HG02763 (cell line): ENCODE measurements at regions not wholly inside any gene's neighbourhood (a gene's known extent, or its start where the extent isn't known, plus 50 kb on each side); places are given as distances from the start of the nearest gene placed in this dataset.

ENCODE experiments used
- ATAC-seq: cut with Tn5 transposase; IDR thresholded peaks from one replicate; pipeline ENCODE4 v1.9.1; 2021; ENCODE audit warnings: mild to moderate bottlenecking, moderate library complexity; ENCODE audit not compliant: unreplicated experiment

DNA sequence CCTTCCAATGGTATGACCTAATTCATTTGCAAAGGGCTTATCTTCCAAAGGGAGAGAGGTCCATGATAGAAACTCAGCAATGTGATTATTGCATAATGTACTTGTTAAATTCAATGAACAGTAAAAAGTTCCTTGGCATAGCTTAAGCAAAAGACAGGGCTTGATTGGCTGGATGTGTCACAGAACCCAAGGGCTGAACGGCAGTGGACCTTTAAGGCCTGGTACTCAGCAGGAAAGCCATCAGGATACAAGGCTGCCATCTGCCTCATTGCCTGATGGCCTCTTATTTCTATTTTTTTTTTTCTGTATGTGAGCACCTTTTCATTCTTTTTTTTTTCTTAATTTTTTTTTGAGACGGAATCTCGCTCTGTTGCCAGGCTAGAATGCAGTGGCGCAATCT is 208.9 kb upstream of the WSCD1 start:
- no peak for ATAC-seq

DNA sequence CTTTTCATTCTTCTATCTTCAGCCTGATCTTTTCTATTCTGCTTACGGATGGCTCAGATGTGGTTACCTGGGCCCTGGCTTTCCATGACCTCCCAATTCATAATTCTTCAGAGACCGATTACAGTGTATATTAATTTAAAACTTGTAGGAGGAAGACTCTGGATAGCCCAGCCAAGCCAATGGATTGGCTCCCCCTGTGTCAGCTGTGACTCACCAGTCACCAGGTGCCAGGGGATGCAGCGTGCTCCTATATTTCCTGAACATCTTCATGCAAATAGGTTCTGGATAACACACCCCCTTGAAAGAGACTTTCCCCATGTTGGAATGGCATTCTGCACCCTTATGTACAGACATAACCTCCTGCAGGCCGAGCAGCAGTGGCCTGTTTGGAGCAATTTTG is 208.3 kb upstream of the WSCD1 start:
- ATAC-seq = no peak

DNA sequence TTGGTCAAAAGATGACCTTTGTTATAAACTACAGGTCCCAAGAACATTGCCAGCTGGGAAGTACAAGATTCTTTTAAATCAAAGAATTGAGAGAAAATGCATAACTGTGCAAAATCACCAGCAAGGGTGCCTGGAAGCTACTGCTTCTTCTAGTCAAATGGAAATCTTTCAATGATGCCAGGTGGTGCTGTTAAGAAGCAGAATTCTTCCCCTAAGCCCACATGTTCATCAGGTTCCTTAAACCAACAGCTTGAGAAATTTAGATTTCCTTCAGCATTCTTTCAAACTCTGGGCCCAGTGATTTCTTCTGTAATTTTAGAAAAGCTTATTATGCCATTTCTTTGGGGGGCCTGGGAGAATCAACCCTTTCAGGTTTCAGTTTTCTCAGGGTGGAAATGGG is 207.8 kb upstream of the WSCD1 start:
- ATAC-seq = no peak

DNA sequence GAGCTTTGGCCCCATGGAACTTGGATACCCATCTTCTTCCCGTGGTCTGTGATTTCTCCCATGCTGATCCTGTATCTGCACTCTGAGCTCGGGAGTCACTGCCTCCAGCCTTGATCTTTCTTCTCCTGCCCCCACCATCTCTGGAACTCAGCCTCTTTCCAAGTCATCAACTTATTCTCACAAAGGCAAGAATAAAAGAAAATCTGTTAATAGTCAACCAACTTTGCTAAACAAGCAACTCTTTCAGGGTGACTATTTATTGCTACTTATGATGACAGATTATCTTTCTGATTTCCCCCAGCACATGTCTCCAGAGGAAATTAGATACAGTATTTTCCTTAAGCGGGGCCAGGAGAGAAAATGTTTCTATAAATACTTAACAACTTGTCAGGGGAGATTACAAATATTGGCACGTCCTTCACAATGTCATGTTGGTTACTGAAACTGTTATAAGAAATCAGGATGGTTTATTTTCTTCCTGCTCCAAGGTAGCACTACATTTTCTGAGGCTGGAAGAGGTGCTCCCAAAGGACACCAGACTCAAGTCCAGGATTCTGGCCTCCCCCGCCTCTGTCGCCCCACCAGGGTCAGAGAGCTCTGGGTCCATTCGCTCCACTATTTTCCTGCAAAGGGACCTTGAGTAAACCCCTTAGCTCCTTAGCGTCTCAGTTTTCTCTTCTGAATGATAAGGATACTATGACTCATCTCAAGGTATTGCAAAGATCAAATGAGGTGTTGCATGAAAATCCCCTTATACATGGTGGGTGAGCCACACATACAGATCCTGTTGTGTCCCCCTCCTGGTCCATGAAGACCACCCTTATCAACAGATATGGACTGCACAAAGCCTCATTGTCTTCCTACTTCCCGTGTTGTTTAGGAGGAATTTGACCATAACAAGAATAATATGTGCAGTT is 205.2 kb upstream of the WSCD1 start:
- ATAC-seq = no peak

DNA sequence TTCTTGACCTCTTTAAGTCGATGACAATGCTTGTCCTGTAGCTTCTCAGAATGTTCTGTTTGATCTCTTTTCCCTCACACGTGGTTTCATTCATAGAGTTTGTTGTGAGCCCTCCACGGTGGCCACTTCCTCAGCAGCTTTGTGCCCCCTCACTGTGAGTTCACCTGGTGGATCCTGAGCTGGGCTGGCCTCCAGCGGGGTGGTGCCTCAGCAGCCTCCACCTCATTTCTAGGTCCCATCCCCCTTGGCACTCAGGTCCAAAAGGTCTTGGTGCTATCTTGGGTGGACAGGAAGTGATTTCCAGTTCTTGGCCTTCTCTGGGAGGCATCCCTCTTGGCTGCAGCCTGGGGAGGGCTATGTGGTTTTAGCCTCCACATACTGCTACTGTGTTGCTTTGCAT is 203.2 kb upstream of the WSCD1 start:
- ATAC-seq = no peak

DNA sequence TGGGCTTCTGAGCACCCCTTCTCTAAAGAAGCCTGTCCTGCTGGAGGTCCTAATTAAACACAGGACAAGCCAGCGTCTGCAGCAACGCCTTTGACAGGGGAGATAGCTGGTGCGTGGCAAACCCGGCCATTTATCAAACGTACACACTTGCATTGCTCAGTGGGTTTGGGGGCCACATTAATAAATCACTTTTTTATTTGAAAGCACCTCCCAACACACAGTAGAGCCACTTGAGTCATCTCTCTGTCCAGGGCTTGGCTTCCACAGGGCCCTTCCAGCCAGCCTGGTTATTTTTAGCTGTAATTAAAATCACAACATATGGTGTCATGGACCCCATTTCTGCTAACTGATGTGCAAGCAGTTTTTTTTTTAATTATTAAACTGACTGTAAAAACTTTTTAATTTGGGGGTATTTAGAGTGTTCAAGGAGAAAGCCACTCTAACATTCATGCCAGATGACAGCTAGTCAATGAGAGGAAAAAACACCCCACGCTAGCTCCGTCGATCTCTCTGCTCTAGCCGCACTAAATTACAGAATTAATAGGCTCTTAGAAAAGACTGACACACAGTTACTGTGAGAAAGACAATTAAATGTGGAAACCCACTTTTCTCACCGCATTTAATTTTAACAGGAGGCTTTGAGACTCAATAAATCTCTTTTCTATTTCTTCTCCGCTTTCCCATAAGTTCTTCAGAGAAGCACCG is 201.0 kb upstream of the WSCD1 start:
- ATAC-seq = no peak

DNA sequence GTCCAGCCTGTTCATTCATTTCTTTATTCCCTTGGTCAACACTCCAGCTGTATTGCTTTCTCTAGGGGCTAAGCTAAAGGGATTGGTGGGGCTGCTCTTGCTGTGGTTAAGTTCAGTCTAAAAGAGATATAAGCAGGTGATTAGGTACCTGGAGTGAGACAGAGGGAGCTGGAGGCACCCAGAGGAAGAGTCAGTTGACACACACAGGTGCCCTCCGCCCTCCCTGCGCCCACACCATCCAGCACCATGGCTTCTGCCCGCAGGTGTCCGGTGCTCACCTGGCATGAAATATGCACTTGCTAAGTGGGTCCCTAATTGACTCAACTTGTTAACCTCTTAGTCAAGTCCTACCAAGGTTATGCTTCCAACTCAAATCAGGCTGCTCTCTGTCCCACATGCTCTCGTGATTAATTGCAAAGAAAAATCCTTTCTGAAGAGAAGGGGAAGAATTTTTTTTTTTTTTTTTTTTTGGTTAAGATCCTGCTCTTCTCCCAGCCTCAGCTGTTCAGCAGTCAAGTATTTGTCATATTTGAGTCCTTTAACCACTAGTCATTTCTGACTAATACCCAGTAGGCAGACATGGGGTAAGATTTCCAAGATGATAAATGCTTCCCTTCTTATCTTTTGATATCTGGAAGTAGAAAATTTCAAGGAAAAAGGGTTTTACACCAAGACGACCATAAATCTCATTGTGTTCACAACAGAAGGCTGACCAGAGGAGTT is 199.8 kb upstream of the WSCD1 start:
- ATAC-seq = no peak

DNA sequence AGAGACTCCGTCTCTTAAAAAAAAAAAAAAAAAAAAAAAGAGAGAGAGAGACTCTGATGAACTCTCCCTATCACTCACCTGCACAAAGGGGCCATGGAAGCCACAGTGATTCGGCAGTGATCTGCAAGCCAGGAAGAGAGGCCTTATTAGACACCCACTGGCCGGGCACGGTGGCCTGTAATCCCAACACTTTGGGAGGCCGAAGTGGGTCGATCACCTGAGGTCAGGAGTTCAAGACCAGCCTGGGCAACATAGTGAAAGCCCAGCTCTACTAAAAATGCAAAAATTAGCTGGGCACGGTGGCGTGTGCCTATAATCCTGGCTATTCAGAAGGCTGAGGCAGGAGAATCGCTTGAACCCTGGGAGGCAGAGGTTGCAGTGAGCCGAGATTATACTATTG is 198.5 kb upstream of the WSCD1 start:
- ATAC-seq = no peak

DNA sequence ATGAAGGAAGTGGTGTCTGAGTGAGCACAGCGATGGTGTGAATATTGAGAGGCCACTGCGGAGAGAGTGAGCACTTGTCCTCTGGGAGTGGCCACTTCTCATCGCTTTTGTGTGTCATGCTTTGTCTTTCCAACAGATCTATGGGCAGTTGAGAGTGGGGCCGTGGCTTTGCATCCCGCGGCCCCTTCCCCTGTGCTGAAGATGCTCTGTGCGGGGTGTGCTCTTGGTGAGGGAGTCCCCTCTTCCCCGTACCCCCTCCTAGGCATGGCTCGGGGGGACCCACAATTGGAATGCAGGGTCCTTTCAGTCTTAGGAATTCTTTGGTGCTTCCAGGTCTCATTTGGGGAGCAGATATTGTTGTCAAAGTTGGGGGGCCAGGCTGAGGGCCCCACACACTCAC is 197.3 kb upstream of the WSCD1 start:
- ATAC-seq = no peak

DNA sequence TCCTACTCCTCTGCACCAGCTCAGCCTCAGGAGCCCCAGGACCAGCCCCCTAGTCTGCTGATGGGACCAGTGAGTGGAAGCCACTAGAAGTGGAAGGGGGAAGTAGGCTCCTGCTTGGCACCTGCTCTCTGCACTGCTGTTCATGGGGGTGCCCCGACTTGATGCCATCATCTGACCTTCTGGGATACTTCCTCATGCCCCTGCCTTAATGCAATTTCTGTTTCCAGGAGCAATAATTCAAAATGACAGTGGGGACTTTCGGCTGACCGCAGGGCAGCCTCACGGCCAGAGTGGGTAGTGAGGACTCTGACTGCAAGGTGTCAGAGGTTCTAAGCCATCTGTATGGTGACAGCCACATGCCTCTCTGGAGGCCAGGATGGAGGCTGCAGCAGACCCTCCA is 196.4 kb upstream of the WSCD1 start:
- no peak for ATAC-seq

DNA sequence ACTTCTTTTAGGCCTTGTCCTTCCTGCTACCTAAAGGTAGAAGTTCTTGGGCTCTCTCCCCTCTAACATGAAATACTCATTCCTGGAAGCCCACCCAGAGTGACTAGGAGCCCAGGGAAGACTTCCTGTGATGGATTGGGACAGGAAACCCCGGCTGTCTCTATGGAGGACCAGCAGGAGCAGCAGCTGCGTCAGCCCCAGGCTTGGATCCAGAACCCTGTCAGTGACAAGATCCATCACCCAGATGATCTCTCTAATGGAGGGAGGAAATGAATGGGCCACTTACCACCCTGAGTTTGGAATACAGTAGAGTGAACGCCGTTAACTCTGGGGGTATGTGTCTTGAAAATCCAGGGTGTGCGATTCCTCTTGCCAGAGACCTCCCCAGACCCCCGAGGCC is 195.7 kb upstream of the WSCD1 start:
- ATAC-seq = no peak

DNA sequence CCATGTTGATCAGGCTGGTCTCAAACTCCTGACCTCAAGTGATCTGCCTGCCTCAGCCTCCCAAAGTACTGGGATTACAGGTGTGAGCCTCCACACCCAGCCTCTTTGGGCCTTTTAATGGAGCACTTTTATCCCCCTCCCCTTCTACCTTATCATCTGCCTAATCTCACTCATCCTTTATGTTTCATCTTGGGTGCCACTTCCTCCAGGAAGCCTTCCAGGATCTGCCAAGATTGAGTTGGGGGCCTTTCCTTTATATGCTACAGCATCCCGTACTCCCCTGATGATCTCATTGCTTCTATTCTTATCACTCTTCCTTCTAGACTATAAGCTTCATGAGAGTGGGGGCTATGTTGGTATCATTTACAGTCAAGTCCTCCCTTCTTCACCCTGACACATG is 192.8 kb upstream of the WSCD1 start:
- ATAC-seq = no peak

DNA sequence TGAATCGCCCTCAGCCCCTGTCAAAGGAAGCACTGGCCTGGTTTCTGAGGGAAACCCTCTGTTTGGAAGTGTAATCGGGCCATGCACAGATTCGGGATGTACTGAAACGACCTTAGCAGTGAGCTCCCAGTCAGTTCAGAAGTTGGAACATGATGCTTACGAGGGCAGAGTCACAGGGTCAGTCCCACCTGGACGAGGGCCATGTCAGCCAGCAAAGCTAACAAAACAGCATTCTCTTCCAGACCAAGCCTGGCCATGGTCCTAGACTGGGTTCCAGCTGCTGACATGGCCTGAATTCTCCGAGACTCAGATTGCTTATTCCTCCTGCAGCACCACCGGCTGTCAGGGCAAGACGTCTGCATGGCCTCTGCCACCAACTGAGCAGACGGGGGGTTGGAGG is 192.2 kb upstream of the WSCD1 start:
- no peak for ATAC-seq

DNA sequence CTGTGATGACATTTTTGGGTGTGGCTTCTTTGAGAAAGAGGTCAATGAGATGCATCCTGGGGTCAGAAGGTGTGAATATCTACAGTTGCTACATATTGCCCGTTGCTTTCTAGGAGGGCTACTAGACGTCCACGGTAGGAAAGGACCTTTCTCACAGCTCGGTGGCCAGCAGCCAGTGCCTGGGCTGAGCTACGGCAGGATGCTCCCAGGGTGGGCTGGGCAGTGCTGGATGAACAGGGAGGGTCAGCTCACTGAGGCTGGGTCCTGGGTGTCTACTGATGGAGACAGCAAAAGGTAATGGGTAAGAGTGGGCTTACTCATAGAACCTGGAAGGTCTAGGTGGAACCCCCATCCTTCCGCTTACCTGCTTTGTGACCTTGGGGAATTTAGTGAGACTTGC is 188.3 kb upstream of the WSCD1 start:
- no peak for ATAC-seq

DNA sequence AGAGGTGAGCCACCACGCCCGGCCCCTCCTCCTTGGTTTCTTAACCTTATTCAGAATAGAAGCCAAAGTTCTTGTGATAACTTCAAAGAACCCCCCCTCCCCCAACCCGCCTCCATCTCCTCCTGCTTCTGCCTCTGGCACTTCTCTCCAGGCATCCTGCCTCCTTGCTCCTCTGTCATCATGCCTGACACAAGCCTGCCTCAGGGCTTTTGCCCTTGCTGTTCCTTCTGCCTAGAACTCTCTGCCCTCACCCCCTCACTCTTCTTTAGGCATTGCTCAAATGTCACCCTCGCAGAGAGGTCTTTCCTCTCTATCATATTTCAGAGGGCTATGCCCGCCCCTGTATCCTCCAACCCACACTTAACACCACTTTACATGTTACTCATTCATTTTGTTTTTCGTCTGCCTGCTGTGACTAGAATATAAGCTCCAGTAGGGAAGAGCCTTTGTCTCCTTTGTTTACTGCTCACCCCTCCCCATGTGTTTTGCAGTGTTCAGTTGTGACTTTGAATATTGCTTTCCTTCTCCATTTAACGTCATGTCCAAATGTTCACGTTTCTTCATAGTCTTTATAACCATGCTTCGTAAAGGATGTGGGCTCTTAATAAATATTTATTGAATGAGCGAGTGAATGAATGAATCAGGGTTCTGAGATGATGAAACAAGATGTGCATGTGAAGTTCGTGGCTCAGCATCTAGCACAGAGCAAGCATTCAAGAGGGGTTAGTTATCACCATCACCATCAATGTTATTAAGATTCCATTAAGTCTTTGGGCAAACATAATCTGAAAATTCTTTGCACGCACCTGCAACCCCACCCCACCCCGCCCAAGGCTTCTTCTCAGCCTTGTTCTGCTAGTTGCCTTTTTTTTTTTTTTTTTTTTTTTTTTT is 186.2 kb upstream of the WSCD1 start:
- no peak for ATAC-seq

DNA sequence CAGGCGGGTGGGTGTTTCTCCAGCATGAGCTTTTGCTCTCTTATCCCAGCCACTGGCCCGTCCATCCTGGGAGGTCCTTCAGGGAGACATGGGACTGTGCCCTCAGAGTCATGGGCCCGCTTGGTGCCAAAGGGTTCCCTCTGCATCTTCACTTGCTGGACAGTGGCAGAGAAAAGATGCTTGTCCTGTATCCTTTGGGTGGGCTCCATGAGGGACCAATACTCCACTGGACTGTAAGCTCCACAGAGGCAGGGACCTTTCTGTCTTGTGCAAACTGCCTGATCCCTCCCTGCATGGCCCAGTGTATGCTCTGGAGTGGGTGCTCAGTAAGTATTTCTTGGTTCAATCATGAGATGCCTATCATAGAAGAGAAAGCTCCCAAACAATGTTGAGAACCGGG is 184.8 kb upstream of the WSCD1 start:
- no peak for ATAC-seq

DNA sequence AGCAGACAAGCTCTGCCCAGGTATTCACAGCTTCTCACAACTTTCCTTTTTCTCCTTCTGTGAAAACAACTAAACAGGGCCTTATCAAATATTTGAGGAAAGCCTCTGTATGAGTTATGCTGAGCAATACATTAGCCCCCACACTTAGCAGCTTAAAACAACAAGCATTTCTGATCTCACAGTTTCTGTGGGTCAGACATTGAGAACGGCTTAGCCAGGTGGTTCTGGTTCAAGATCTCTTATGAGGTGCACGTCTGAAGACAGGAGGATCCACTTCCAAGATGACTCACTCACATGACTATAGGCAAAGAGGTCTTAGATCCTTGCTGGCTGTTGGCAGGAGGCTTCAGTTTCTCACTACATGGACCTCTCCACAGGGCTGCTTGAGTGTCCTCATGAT is 181.4 kb upstream of the WSCD1 start:
- no peak for ATAC-seq

DNA sequence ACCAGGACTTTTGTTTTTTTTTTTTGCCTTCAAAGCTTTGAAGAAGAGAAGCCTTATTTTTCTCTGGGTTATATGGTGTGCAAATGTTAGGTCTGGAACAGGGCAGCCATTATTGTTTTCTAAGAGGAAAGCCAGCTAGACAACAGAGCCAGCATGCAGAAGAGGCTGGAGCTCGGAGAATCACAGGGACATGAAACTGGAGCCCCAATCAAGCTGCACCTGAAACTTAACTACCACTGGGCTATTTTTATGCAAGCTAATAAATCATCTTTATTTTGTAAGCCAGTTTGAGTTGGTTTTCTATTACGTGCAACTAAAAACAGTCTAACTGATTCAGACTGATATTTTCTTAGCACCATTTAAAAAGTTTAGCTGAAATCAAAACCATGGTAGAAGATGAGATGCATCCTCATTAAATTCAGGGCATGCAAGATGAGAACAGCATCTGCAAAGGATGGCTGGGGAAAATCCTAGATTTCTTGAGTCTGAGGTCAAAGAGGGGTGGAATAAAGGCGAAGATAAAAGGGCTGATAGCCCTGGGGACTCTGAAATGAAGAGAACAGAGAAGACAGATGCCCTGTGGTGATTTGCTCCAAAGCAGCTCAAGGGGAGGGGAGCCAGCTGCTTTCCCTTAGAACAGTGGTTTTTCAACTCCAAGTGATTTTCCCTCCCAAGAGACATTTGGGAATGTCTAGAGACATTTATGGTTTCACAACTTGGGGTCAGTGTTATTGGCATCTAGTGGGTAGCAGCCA is 177.1 kb upstream of the WSCD1 start:
- ATAC-seq = no peak

DNA sequence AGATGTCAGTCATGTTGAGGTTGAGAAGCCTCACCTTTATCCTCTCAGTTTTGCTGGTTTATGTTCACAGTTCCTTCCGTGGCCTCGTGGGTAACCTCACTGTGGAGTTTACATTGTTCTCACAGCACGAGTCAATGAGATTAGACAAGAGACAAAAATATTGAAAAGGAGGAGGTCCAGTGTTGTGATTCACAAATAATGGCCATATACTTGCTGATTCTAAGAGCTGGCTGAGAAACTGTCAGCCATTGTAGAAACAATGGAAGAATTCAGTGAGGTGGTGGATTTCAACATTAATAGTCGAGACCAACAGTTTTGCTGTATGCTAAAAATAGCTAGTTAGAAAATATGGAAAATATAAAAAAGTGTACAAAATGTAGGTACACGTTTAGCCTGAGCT is 176.4 kb upstream of the WSCD1 start:
- no peak for ATAC-seq

DNA sequence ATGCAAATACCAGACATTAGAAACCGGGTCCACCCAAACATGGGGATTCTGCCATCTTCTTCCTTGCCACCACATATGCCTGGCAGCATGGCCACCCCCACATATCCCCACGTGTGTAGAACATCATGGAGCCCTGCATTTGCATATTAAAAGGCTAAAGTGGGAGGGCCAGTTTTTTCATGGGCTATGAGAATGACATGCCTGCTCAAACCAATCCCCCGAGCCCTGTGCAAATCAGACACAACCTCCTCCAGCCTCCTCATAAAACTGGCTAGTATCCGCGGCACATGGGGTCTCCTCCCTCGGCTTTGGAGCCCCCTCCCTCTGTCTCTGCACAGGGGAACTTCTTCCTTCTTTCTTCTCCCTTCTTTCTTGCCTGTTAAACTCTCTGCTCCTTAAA is 174.9 kb upstream of the WSCD1 start:
- ATAC-seq = no peak
